PC-3 (cell line): ENCODE measurements at regions not wholly inside any gene's neighbourhood (a gene's known extent, or its start where the extent isn't known, plus 50 kb on each side); places are given as distances from the start of the nearest gene placed in this dataset.

Source experiments
- EZH2 ChIP-seq: fragments of 300-600 bp; sonication (generic); IDR thresholded peaks from one replicate; pipeline ENCODE4 v1.6.1; 2017; ENCODE audit warnings: antibody characterized with exemption, mild to moderate bottlenecking, low read length; ENCODE audit not compliant: unreplicated experiment
- EZH2phosphoT487 ChIP-seq: fragments of 300-600 bp; sonication (generic); IDR thresholded peaks from 2 replicates; pipeline ENCODE4 v1.6.1; 2018; ENCODE audit warnings: mild to moderate bottlenecking, antibody characterized with exemption, low read length, borderline replicate concordance
- TF ChIP-seq, protein P1 (sequence below): fragments of 300-600 bp; sonication (generic); conservative IDR thresholded peaks from 2 replicates; pipeline ENCODE4 v1.5.1; 2017; ENCODE audit warnings: antibody characterized with exemption, low read depth, mild to moderate bottlenecking, low read length

DNA sequence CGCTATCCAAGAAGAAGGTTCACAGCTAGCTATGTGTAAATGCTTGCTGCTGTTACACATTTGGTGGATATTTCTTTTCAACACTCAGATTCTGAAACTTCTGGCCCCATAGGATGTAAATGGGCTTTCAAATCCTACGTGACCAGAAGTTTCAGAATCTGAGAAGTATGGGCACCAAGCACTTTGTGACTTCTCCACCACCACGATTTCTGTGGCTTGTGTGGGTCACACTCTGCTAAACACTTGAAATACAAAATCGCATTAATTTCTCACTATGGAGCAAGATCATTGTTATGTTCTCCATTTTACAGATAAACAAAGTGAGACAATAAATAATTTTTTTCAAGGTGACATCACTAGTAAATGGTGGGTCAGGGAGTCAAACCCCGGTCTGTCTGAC is 259.4 kb upstream of the JADE1 start:
- TF ChIP-seq, protein P1, sequence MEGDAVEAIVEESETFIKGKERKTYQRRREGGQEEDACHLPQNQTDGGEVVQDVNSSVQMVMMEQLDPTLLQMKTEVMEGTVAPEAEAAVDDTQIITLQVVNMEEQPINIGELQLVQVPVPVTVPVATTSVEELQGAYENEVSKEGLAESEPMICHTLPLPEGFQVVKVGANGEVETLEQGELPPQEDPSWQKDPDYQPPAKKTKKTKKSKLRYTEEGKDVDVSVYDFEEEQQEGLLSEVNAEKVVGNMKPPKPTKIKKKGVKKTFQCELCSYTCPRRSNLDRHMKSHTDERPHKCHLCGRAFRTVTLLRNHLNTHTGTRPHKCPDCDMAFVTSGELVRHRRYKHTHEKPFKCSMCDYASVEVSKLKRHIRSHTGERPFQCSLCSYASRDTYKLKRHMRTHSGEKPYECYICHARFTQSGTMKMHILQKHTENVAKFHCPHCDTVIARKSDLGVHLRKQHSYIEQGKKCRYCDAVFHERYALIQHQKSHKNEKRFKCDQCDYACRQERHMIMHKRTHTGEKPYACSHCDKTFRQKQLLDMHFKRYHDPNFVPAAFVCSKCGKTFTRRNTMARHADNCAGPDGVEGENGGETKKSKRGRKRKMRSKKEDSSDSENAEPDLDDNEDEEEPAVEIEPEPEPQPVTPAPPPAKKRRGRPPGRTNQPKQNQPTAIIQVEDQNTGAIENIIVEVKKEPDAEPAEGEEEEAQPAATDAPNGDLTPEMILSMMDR = no peak
- TF ChIP-seq EZH2 = no peak
- TF ChIP-seq EZH2phosphoT487 = no peak
